ENCODE measurements at regions not wholly inside any gene's neighbourhood (a gene's known extent, or its start where the extent isn't known, plus 50 kb on each side); places are given as distances from the start of the nearest gene placed in this dataset.
"Not testable (repeated sequence)": the region's sequence is repeated elsewhere in the genome, so short reads cannot be mapped to it uniquely, and the experiment has no call there.

DNA sequence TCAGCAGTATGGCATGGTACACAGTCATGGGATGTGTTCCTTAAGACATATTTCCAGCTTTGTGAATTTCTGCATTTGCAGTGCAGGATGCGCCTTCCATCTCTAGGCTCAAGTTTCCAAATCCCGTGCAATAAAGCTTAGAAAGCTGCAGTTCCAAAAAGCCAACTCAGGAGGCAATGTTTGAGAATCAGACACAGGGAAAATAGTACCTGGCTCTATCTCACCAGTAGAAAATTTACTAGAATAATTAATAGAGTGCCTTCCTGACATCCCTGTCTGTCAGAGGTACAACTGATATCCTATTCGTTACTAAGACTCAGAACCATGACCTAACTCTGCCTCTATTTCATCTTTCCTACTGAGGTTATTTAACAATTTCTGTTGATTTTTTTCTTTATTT is 1333.0 kb downstream of the PCDH19 start:
- DNase-seq, result no peak

DNA sequence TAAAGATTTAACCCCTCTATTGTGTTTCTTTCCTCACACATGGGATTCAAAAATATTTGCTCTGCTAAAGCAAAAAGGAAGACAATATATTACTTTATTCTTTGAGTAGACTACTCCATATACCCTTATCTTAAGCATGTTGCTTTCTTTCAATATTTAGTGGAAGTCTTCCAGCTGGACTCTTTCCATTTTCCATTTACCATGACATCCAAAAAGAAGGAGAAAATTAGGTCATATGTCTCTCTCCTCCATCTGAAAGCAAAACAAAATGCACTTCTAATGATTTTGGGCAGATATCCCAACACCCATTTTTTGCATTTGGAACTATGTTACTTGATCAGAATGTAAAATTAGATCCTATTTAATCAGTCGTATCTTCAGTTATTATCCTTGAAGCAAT is 1336.5 kb downstream of the PCDH19 start:
- DNase-seq, result no peak

DNA sequence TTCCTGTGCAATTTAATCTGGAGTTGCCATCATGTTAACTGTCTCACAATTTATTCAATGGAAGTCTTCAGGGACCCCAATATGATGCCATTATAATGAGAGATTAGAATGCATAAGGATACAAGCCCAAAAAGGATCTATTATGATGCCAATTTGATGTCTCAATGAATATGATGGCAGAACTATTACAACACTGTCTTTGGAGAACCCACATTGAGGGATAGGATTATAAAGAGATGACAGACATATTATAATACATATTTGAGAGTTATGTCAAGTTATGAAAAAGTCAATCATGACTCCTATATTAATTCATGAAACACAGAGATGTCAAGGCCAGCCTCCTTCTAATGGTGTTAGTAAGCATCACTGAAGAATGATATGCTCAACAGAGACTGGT is 1358.4 kb downstream of the PCDH19 start:
- no peak for DNase-seq

GRCh38 chrX:99033226-99033901 is 1376.7 kb downstream of the PCDH19 start:
- no peak for DNase-seq

- DNase-seq, result no peak
These were observed 1399.1 kb downstream of the PCDH19 start for GRCh38 chrX:99010957-99011356.

DNA sequence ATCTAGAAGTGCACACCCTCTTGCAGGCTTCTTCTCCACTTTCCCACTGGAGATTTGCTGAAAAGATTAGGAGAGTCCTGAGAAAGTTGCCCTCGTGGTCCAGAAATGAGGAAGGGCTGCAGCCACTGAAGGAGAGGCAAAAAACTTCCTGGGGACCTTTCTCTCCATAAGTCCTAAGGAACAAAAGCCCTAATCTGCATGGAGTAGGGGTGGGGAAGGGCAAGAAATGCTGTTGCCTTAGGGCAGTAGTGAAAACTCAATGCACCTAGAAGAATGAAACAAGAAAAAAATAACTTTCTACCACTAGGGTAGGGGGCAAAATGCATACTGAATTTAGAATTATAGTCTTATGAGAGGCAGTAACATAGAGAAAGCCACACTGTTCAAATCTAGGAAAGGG is 1408.8 kb downstream of the PCDH19 start:
- no peak for DNase-seq

DNA sequence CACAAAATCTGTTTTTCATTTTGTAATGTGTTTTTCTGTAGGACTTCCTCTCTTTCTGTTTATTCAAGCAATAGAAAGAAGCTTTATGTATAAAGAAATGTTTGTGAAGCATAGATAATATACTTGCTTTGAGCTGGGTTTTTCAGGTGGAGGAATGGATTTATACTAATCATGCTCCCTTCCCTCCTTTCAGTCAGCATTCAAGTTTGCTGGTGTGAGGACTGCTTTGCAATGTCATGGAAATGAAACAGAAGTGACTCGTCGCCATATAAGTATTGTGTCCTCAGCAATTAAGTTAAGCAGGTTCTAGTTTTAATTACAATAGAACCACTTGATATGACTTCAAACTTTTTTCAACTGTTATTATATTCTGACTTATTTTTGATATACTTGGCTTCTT is 1447.1 kb downstream of the PCDH19 start:
- no peak for DNase-seq

DNA sequence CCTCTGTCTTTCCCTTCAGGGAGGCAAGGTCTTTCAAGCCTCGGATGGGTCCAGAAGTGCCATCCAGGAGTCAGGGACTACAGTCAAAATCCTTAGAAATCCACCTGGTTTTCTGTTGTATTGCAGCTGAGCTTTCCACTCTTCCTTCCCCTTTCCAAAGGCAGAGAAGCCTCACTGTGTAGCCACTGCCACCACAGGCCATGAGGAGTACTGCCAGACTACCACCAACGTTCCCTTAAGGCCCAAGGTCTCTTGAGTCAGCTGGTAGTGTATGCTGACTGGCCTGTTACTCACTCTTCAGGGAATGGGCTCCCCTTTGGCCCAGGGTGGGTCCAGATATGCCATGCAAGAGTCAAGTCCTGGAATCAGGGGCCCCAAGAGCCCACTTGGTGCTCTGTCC is 1454.1 kb downstream of the PCDH19 start:
- DNase-seq, result no peak

- DNase-seq, result no peak
These were observed 1470.6 kb downstream of the PCDH19 start for GRCh38 chrX:98939456-98939855.

DNA sequence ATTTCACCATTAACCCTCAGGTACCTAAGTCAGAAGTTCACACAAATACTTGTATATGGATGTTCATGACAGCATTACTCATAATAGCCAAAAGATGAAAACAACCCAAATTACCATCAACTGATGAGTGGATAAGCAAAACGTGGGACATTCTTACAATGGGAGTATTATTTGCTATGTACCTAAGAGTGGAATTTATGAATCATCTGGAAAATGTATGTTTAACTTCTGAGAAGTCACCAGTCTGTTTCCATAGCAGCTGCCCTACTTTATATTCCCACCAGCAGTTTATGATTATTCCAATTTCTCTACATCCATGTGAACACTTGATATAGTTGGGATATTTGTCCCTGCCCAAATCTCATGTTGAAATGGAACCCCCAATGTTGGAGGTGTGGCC is 1478.9 kb downstream of the PCDH19 start:
- DNase-seq, result no peak

GRCh38 chrX:98924511-98924910 is 1485.6 kb downstream of the PCDH19 start:
- no peak for DNase-seq

GRCh38 chrX:98897191-98897590 is 1512.9 kb downstream of the PCDH19 start:
- DNase-seq, result no peak

GRCh38 chrX:98850639-98851038 is 1559.4 kb downstream of the PCDH19 start:
- DNase-seq, result not testable (repeated sequence)
